ENCODE measurements at regions not wholly inside any gene's neighbourhood (a gene's known extent, or its start where the extent isn't known, plus 50 kb on each side); places are given as distances from the start of the nearest gene placed in this dataset.

GRCh38 chr2:134183679-134184078, 70.2 kb upstream of the MGAT5 start:
- no peak for TF ChIP-seq CTCF (IDR thresholded peaks at IDR 0.05; ENCODE audit: insufficient read depth, low read length, missing control alignments)
- H3K4me3 ChIP-seq (ENCODE audit: low read depth, low read length) = no peak overlapping the region
- POLR2A ChIA-PET = no interaction called here
- CTCF ChIA-PET = interaction anchor here (0.8 to 1.4 kb wide), 2 partner anchors 17 to 32 kb away, joined by 3 to 4 read pairs; no protein-coding TSS in a partner anchor
- no peak for DNase-seq (ENCODE audit: low read depth, low spot score)

GRCh38 chr2:134185639-134186038, 68.2 kb upstream of the MGAT5 start:
- no peak for DNase-seq (ENCODE audit: low read depth, low spot score)
- no peak overlapping the region for H3K4me3 ChIP-seq (ENCODE audit: low read depth, low read length)
- no peak for TF ChIP-seq CTCF (IDR thresholded peaks at IDR 0.05; ENCODE audit: insufficient read depth, low read length, missing control alignments)
- ChIA-PET POLR2A (no interaction called here), CTCF (no interaction called here)

GRCh38 chr2:134189009-134189720, 64.7 kb upstream of the MGAT5 start:
- TF ChIP-seq CTCF (IDR thresholded peaks at IDR 0.05; ENCODE audit: insufficient read depth, low read length, missing control alignments) = no peak
- no peak for DNase-seq (ENCODE audit: low read depth, low spot score)
- no peak overlapping the region for H3K4me3 ChIP-seq (ENCODE audit: low read depth, low read length)
- ChIA-PET CTCF (interaction anchor here (2.0 kb wide), 1 partner anchor 19 kb away, joined by 7 read pairs; no protein-coding TSS in a partner anchor), POLR2A (no interaction called here)

GRCh38 chr2:134190062-134190806, 63.6 kb upstream of the MGAT5 start:
- no peak for DNase-seq (ENCODE audit: low read depth, low spot score)
- POLR2A ChIA-PET = no interaction called here
- no peak overlapping the region for H3K4me3 ChIP-seq (ENCODE audit: low read depth, low read length)
- CTCF ChIA-PET = interaction anchor here (1.0 kb wide), 2 partner anchors 53 to 55 kb away, joined by 3 read pairs; no protein-coding TSS in a partner anchor
- TF ChIP-seq CTCF (IDR thresholded peaks at IDR 0.05; ENCODE audit: insufficient read depth, low read length, missing control alignments) = no peak

- no peak overlapping the region for H3K4me3 ChIP-seq (ENCODE audit: low read depth, low read length)
- TF ChIP-seq CTCF (IDR thresholded peaks at IDR 0.05; ENCODE audit: insufficient read depth, low read length, missing control alignments) = no peak
- no peak for DNase-seq (ENCODE audit: low read depth, low spot score)
- ChIA-PET CTCF (interaction anchor here (1.0 kb wide), 2 partner anchors 53 to 54 kb away, joined by 3 read pairs; no protein-coding TSS in a partner anchor), POLR2A (no interaction called here)
These were observed 63.1 kb upstream of the MGAT5 start for GRCh38 chr2:134190807-134191203.

GRCh38 chr2:134191835-134192234, 62.0 kb upstream of the MGAT5 start:
- CTCF ChIA-PET = interaction anchor here (1.8 kb wide), 1 partner anchor 10 kb away, joined by 6 read pairs; no protein-coding TSS in a partner anchor
- no peak for TF ChIP-seq CTCF (IDR thresholded peaks at IDR 0.05; ENCODE audit: insufficient read depth, low read length, missing control alignments)
- POLR2A ChIA-PET = no interaction called here
- H3K4me3 ChIP-seq (ENCODE audit: low read depth, low read length) = no peak overlapping the region
- no peak for DNase-seq (ENCODE audit: low read depth, low spot score)

All from AG04449 (cell line).